ENCODE measurements at regions not wholly inside any gene's neighbourhood (a gene's known extent, or its start where the extent isn't known, plus 50 kb on each side); places are given as distances from the start of the nearest gene placed in this dataset.

DNA sequence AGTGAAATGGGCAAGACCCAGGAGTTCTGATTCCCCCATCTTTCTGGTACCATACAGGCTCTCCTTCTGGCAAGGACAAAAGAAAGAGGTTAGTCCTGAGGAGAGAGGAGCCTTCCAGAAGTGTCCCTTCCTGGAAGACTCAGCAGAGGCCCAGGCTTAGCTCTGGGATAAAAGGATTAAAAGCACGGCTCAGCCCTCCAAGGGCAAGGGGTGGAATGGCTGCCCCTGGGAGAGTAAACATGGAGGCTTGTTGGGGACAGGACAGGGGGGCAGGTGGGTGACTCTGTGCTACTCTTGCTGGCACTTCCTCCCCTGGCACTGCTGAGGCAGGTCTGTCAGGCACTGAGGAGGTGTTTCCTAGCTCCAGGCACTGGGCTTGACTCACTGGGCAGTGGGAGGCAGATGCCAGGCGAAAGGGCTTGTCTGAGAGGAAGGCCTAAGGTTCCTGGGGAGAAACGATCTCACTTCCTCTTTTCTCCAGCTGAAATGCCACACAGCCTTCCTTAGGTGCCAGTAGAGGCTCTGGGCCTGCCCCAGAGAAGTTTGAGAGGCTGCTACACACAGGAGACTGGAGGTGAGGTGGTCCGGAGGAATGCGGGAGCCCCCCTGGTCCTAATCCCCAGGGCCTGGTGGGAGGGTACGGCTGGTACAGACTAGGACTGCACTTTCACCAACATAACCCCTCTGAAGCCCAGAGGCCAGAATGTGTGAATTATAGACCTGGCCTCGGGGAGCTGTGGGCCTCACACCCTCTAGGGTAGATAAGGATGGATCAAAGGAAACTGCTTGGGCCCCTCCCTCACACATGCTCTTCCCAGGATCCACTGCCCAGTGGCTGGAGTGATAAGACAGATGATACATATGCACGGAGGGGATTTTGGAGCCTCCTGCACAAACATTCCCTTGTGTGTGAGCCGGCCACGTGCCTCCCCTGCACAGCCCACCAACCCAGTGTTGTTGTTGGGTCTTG is 63.2 kb upstream of the PODXL start:
- TF ChIP-seq, protein P1, sequence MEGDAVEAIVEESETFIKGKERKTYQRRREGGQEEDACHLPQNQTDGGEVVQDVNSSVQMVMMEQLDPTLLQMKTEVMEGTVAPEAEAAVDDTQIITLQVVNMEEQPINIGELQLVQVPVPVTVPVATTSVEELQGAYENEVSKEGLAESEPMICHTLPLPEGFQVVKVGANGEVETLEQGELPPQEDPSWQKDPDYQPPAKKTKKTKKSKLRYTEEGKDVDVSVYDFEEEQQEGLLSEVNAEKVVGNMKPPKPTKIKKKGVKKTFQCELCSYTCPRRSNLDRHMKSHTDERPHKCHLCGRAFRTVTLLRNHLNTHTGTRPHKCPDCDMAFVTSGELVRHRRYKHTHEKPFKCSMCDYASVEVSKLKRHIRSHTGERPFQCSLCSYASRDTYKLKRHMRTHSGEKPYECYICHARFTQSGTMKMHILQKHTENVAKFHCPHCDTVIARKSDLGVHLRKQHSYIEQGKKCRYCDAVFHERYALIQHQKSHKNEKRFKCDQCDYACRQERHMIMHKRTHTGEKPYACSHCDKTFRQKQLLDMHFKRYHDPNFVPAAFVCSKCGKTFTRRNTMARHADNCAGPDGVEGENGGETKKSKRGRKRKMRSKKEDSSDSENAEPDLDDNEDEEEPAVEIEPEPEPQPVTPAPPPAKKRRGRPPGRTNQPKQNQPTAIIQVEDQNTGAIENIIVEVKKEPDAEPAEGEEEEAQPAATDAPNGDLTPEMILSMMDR (IDR thresholded peaks at IDR 0.05; ENCODE audit: extremely low read depth in 1 of 2, insufficient read depth in 1 of 2, low read depth in 1 of 2, low read length in 2 of 2) = no peak
- TF ChIP-seq POLR2AphosphoS5 (IDR thresholded peaks at IDR 0.05; ENCODE audit: insufficient read depth, low read depth, low read length) = no peak
- no peak for TF ChIP-seq POLR2A (IDR thresholded peaks at IDR 0.05; ENCODE audit: low read depth, low read length)
- TF ChIP-seq JUN (IDR thresholded peaks at IDR 0.05; ENCODE audit: borderline replicate concordance, insufficient read depth, insufficient read length, low read depth) = no peak
- TF ChIP-seq EZH2 (IDR thresholded peaks at IDR 0.05; ENCODE audit: borderline replicate concordance, low read depth, low read length, severe bottlenecking) = no peak
- no peak for TF ChIP-seq MYC (IDR thresholded peaks at IDR 0.05; ENCODE audit: low read depth, low read length)
